Epithelial cell of esophagus (primary cell): ENCODE measurements at regions not wholly inside any gene's neighbourhood (a gene's known extent, or its start where the extent isn't known, plus 50 kb on each side); places are given as distances from the start of the nearest gene placed in this dataset.

ENCODE experiments used
- DNase-seq: peaks from one replicate; pipeline ENCODE4 v3.0.0; 2010; ENCODE audit warnings: low read depth
- H3K4me3 ChIP-seq: 2 replicates; pipeline ENCODE4 v1.5.1; 2011; ENCODE audit warnings: mild to moderate bottlenecking, low read length, control low read depth
- TF ChIP-seq, protein P1 (sequence below): IDR thresholded peaks from 2 replicates; pipeline ENCODE4 v1.5.1; 2011; ENCODE audit warnings: low read depth, mild to moderate bottlenecking, low read length, control low read depth, inconsistent platforms; ENCODE audit not compliant: insufficient read depth; ENCODE audit errors: missing control alignments

DNA sequence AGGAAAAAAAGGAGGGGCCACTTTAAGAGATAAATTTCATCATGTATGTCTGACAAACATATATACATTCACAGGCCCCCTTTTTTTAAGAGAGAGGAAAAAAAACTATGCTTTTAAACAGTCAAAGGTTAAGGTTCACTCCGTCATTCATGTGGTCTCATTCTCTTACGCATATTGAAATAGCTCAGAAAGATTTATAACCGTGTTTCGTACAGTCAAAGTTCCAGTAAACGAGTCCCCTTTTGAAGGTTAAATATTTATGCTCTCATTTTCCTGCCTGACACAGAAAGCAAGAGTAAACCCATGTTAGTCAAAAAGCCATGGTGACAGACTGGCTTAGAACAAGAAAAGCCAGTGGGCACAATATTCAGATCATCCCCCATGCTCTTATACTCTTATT lies 248.0 kb upstream of the ARRDC4 start:
- TF ChIP-seq, protein P1, sequence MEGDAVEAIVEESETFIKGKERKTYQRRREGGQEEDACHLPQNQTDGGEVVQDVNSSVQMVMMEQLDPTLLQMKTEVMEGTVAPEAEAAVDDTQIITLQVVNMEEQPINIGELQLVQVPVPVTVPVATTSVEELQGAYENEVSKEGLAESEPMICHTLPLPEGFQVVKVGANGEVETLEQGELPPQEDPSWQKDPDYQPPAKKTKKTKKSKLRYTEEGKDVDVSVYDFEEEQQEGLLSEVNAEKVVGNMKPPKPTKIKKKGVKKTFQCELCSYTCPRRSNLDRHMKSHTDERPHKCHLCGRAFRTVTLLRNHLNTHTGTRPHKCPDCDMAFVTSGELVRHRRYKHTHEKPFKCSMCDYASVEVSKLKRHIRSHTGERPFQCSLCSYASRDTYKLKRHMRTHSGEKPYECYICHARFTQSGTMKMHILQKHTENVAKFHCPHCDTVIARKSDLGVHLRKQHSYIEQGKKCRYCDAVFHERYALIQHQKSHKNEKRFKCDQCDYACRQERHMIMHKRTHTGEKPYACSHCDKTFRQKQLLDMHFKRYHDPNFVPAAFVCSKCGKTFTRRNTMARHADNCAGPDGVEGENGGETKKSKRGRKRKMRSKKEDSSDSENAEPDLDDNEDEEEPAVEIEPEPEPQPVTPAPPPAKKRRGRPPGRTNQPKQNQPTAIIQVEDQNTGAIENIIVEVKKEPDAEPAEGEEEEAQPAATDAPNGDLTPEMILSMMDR, result no peak
- no peak for DNase-seq
- H3K4me3 ChIP-seq, result no peak overlapping the region

DNA sequence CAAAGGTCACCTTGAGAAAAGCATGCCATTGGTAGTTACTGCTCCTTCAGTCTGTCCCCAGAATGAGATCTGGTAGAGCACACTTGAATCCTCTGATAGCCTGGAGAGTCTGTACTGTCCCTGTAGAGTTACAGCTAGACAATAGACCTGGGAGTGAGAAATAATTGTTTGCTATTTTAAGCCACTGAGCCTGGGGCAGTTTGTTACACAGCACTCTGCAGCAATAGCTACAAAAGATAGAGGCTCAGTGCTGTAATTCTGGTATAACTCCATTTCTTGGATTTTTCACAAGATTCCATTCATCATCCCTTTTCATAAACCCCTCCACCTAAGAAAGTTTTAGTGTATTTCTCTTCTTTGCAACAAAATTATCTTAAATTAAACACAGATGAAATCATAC lies 242.7 kb upstream of the ARRDC4 start:
- H3K4me3 ChIP-seq, result no peak overlapping the region
- TF ChIP-seq, protein P1, result no peak
- no peak for DNase-seq

DNA sequence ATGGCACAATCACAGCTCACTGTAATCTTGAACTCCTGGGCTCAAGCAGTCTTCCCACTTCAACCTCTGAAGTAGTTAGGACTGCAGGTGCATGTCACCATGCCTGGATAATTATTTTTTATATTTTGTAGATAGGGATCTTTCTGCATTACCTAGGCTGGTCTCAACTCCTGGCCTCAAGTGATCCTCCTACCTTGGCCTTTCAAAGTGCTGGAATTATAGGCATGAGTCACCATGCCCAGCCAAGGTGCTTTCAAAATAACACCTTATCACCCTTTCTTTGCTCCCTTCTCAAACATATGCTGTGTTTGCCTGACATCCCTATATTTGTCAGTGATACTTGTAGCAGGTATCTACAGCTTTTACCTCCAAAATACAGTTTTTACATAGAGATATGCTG lies 242.0 kb upstream of the ARRDC4 start:
- TF ChIP-seq, protein P1, result no peak
- H3K4me3 ChIP-seq, result no peak overlapping the region
- DNase-seq, result peak; percentile 1

DNA sequence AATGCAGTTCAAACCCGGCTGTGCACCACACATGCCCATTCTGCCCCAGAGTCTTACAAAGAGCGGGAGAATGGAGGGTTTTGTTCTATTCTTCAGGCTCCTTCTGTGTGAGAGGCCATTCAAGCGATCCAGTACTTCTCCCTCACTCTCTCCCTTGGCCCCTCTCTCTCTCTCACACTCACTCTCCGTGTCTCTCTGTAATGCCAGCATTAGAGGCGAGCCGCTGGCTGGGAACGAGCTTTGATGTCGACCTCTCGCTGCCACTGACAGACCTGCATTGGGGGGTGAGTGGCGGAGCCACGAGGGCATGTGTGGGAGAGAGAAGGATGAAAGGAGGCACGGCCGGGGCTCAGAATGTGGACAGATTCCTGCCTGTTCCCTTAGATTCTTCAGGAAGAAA lies 231.7 kb upstream of the ARRDC4 start:
- DNase-seq, result no peak
- no peak overlapping the region for H3K4me3 ChIP-seq
- TF ChIP-seq, protein P1, result no peak

DNA sequence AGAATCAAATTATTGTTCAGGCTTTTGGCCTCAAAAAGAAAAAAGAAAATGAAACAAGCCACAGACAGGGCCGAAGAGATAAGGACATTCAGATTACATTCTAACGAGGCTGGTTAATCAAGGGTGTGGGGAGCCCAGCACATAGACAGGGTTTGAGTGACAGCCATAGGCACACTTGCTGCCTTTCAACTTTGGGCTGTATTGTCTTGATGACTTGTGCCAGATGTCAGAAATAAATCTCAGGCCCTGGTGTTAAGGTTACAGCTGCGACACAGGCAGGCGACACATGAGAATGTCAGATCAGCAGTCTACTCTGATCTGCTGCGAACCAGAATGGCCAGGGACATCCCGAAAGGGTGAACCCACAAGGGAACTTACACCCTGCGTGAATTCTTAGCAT lies 231.2 kb upstream of the ARRDC4 start:
- TF ChIP-seq, protein P1, result no peak
- DNase-seq, result no peak
- no peak overlapping the region for H3K4me3 ChIP-seq

DNA sequence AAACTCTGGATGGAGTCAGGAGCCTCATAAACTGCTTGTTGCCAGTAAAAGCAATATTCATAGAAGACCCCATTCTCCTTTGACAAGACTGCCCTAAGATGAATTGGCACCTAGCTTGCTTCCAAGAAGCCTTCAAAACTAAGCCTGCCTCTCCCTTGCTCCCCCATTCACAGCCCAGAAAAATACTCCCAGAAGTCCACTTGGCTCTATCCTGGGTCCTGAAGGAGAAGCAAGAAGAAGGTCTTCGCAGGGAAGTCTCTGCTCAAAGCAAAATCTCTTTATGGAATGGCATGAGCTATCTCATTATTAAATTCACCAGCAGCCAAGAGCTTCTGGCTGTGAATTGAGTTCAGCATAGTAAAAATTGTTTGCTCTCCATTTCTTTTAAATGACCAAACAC lies 230.2 kb upstream of the ARRDC4 start:
- no peak overlapping the region for H3K4me3 ChIP-seq
- TF ChIP-seq, protein P1, result no peak
- no peak for DNase-seq

DNA sequence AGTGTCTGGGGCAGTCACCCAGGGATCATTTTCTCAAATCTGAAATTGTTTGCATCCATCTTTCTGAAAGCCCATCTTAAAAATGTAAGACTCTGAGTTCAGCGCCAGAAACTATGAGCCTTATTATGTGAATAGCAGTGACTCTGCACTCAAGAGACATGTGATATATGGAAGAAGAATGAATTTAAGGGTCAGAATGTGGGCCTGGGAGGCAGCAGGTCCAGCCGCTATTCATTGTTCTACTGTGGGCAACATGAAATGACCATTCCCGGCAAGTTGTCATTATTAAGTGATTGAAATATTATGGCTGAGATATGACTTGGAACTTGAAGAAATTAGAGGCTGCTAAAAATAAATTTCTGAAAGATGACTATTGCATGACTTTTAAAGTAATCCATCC lies 228.6 kb upstream of the ARRDC4 start:
- DNase-seq, result no peak
- H3K4me3 ChIP-seq, result no peak overlapping the region
- TF ChIP-seq, protein P1, result no peak
